Stimulated activated CD4-positive, alpha-beta T cell treated with anti-CD3 and anti-CD28 coated beads, Interleukin-4, amount 100 ng/mL, for 48 hours (primary cell): ENCODE measurements at regions not wholly inside any gene's neighbourhood (a gene's known extent, or its start where the extent isn't known, plus 50 kb on each side); places are given as distances from the start of the nearest gene placed in this dataset.

Experiments used
- DNase-seq, 2 donors: peaks; one replicate each; pipeline ENCODE4 v3.0.0-alpha.2; 2020; ENCODE audit warnings: low read depth in 2 of 2

DNA sequence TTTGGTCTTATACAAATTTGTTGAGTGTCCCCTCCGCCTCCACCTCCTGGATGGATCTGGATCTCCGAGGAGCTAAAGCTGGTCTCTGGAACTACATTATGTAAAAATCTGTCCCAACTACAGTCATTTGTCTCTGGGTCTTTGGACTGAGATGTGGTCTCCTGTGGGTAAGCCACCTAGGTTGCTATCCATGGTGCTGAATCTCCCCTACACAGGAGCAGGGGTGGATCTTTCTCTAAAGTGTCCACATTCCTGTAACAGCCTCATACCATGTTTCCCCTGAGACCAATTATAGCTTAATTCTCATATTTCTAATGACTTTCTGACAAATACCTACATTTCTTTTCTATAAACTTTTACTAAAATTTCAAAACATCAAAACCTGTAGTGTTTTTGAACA lies 625.8 kb downstream of the TAFA4 start:
- no peak for DNase-seq

DNA sequence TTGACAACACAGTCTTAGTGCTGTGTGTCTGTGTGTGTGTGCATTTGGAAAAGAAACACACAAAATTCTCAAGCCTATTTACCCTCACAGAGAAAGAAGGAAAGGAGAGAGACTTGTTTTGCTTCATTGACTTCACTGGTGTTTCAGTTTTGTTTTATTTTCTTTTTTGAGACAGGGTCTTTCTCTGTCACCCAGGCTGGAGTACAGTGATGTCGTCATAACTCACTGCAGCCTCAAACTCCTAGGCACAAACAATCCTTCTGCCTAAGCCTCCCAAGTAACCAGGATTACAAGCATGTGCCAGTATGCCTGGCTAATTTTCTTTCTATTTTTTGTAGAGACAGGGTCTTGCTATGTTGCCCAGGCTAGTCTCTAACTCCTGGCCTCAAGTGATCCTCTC lies 636.9 kb downstream of the TAFA4 start:
- DNase-seq: no peak

DNA sequence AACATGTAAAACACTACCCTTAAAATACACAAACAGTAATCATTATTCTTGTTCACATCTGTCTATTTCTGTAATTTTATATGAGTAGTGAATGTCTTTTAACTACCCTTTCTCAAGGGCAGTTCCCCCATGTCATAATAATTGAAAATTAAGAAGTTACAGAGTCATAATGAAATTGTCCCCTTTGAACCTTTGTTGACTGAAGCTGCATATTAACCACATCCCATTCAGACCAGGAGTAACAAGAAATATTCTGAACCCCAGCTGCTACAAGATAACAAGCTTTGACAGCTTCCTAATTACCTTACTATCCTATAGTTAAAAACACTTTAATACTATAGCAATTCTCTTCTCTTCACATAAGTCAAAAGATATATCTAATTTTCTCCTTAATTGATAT lies 635.9 kb upstream of the SUCLG2 start:
- DNase-seq: no peak

DNA sequence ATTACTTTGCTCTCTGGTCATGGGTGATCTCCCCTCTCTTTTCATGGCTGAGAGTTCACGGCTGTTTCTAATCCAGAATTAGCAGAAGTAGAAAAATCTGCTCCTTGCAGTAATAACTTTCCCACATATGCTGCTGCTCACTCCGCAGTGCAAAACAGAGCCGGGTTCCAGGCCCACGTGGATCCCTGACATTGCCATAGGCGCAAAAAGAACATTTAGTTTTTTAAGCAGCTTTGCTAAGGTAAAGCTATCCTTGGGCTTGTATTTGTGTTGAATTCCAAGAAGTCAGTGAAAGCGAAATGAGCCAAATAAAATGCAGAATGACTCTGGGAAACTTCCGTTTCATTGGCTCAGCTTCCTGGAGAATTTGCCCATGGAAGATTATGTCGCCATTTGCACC lies 633.7 kb upstream of the SUCLG2 start:
- no peak for DNase-seq

DNA sequence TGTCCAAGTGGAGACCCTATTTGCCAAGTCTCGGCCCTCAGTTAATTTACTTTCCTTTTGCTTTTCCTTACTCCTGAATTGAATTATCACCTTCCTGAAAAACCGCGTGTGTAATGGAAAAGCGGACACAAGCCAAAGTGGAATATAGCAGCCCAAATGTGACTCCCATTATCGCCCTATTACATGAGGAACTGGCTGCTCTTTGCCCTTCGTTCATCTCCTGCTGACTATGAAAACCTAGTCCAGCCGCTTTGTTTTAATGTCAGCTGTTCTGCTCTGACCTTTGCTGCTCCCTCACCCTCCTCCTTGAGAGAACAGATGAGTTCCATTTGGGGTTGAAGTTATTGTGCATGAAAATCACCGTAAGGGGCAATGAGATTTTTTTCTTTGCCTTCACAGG lies 632.7 kb upstream of the SUCLG2 start:
- DNase-seq: no peak

DNA sequence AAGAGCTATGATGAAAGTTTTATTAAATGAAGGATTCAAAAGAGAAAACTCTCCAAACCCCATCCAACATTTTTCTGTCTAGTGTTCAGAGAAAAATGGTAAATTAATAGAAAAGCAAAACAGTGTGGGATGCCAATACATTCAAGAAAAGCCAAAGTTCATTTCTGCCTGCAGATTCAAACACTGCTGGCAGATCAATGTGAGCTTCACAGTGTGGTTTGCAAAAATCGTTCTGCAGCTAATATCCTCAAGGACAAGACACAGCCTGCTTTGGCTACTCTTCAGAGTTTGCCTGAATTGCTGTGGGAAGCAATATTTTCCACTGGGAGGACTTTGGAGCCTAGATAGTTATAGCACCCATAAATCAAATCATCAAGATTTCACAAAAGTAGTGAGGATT lies 619.9 kb upstream of the SUCLG2 start:
- no peak for DNase-seq

DNA sequence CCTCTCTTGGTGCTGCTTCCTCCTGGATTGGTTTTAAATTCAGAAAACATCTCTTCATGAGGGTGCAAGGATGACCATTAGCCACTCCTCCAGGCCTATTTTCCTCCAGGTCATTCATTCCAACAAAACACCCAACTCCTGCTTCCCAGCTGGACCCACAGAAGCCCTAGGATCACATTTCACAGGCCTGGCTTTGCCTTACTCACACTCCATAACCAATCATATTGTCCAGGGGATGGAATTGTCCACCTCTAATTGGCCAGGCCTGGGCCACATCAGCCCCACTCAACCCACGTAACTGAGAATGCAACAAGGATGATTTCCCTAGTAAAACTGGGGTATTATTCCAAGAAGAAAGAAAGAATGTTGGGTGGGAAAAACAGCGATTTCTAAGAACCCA lies 616.7 kb upstream of the SUCLG2 start:
- no peak for DNase-seq

DNA sequence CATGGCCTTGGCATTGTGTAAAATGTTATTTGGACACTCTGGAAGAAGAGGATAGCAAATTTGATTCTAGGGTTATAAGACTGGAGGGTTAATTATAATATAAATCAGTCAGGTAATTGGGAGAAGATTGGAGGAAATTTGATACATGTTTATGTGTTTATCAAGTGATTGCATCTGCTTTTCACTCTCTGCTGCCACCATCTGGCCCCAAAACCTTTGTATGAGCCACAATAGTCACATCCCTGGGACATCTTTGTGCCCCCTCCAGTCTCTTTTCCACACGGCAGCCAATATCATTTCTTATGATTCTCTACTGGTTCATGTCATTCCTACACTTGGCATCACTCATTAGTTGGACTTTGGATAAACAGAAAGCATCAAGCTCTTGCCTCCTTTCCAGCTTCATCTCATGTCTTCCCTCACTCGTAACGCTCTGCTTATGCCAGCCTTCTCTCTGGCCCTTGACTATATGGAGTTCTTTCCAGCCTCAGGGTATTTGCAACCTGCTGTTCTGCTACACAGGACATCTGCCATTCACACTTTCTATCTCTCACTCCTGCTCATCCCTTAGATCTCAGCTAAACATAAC lies 602.3 kb upstream of the SUCLG2 start:
- no peak for DNase-seq

DNA sequence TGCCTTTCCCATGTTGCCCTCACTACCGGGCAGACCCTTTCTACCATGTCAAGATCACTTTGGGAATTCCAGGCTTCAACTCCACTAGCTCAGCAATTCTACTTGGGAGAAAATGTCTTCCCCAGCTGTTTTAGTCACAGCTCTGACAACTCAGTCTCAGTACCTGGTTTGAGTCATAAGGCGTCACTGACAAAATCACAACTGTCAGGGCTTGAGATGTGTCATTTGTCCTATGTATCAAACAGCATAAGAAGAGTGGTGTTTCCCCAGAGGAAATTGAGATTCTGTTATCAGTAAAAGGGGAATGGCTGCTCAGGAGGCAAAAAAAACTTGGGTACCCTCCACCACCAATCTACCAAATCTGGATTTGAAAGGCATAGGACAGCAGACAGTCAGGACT lies 594.9 kb upstream of the SUCLG2 start:
- DNase-seq: no peak

DNA sequence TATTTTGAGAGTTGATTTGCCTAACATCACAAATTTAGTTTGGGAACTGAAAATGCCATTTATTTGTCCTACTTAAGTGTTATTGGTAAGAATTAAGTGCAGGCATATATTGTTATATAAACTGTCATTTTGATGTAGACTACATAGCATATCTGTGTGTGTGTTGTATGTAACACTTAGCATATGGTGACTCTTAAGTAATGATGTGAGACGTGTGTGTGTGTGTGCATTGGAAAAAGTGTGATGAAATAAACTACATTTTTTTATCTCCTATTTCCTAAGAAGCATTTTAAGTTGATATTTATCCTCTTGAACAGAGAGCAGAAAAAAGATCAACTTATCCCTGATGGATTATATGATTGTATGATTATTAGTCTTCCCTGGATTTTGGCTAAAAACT lies 588.2 kb upstream of the SUCLG2 start:
- DNase-seq: no peak

DNA sequence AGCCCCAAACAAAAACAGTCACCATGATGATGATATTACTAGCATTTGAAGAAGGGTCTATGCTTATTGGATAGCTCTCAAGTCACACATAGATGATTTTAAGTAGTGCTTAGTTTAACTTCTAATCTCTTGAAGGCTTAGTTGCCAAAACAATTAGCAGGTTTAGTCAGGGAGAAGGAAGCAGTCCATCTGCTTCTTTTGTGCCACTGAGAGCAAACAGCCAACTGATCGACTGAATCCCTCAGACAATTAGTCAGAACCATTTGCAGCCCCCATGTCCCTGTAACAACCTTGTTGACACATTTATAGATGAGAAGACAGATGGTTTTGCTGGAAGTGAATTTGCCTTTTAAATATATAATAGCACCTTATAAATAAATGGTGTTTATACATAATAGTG lies 585.1 kb upstream of the SUCLG2 start:
- no peak for DNase-seq

DNA sequence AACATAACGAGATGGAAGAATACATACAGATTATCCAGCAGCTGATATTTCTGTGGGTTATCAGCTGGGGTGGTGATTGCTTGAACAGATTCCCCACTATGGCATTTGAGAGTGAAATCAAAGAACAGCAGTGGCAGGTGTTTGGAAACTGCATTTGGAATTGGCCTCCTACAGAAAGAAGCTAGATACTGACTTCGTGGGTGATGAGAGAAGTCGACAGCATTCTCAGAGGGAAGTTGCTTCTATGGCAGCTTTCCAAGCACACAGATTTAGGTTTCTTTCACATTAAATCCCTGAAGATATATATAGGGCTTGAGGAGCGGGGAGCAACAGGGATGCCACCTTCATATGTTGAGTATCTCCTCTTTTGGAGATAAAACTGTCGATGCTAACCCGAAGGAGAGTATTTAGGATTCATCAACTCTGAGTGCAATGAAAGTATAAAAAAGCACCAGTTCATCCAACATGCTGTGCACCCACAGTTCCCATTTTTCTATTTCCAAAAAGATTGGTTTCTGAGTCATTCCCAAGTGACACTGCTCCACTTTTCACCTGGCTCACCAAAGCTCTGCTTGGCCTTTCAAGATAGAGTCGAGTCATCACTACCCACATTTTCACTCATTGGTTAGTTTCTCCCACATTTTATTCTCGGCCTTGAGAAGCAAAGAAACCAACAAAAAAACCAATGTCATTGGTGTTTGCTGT lies 579.8 kb upstream of the SUCLG2 start:
- no peak for DNase-seq

DNA sequence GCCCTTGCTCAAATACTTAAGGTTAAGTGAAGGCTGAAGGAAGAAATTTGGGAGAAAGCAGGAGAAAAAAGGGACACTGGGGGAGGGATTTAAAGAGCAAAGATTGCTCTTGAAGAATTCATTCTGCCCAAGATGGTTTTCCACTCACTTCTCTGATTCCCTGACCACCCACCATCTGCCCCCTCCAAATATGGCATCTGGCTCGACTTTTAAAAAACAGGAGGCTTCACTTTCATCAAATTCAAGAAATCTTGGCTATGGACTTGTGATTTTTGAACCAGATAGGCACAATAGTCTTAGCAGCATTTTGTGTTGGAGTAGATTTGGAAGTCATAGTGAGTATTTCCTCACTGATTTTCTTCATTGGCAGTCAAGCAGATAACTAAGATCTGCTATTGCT lies 574.4 kb upstream of the SUCLG2 start:
- DNase-seq: no peak

DNA sequence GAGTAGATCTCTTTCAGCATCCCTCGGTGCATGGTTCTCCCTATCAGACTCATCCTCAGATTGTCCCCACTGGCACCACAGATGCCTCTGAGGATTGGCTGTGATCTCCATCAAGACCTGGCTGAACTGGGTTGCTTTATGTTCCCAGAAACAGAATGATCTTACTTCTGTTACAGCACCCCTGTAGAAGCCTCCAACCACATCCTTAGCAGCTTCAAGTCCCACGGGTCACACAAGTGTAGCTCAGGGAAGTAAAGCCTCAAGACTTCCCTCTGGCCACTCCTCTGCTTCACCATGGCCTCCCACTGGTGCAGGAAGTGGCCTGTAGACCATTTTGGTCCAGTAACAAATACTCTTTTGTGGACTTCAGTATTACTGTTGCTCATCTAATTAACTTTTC lies 566.4 kb upstream of the SUCLG2 start:
- no peak for DNase-seq

DNA sequence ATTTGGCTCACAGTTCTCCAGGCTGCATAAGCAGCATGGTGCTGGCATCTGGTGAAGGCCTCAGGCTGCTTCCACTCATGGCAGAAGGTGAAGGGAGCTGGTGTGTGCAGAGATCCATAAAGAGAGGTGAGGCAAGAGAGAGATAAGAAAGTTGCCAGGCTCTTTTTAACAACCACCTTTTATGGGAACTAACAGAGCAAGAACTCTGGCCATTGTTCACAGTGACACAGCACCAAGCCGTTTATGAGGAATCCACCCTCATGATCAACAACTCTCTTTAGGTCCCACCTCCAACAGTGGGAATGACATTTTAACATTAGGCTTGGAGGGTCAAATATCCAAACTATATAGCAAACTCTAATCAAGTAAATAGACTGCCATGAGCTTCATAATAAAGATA lies 557.2 kb upstream of the SUCLG2 start:
- DNase-seq: no peak

DNA sequence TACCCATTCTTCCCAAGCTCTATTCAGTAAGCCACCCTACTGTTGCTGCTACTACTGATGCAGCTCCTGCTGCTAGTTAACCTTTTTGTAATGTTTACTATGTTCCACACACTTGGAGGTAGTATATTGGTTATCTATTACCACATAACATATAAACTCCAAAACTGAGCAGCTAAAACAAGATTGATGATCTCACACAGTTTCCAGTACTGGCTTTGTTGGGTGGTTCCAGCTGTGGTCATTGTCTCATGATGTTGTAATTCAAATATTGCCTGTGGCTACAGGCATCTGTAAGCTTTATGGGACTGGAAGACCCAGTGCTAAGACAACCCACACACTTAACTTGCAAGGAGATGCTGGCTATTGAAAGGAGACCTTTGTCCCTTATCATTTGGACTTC lies 556.2 kb upstream of the SUCLG2 start:
- no peak for DNase-seq

DNA sequence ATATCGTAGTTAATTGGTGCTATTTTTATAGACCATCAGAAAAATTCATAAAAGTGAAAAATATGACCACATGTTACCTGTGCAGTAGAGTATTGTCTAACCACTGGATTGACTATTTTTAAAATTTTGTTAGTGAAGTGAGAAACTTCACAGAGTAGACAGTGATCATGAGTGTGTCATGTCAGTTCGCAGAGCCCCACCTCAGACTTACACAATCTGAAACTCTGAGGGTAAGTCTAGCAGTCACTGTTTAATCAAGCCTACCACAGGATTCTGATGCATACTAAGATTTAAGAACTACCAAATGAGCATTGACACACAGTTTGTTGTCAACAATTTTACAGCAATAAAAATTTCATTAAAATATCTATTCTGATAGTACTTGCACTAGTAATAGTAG lies 552.9 kb upstream of the SUCLG2 start:
- no peak for DNase-seq

DNA sequence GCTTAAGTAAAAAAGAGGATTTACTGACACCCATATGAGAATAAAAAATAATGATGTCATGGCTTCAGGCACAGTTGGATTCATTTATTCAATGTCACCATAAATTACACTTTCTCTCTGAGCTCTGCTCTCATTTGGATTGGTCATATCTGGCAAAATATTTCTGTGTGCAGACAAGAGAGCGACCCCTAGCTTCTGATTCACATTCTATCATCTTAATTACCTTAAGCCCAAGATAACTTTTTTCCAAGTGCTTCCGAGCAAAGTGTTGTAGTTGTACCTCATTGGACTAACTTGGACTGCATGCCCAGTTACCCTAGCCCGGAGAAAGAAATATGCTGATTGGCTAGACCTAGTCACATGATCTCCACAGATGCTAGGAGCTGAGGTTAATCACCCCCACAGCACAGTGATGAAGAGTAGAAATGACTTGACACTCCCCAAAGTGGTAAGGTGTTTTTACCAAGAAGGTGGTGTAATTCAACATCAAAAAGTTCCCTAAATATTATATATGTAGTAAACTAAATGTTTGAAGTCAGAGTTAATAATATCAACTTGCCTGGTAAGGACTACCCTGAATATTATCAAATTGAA lies 552.2 kb upstream of the SUCLG2 start:
- no peak for DNase-seq

DNA sequence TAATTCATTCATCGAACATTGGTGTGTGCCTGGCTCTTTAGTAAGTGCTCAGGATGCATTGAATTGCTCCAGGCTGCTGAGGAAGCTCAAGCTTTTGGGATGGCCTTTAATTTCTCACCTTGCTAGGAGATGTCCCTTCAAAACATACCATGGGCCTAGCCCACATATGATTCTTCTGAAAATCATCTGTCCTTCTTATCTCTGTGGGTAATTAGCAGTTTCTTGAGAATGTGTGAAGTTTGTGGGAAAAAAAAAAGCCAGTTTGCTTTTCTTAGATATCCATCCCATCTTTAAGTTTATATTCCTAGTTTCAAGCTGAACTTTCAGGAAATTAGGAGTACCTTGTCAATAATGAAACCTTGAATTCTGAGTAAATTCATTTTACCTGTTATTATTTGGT lies 532.3 kb upstream of the SUCLG2 start:
- no peak for DNase-seq

DNA sequence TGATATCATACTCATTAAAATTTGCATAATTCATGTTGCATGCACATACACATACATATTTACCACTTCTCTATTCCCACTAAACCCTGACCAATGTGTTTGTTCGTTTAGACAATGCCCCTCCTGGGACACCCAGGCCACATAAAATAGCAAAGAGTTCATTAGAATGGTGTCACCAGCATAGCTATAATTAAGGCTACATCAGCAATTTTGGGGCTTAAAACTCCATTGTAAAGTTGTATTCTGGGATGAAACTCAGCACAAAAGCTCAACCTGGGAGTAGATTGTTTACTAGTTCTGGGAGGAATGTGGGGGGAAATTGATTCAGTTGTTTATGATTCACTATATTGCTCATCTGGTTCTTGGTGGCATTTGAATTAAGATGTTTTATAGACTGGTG lies 522.2 kb upstream of the SUCLG2 start:
- no peak for DNase-seq

DNA sequence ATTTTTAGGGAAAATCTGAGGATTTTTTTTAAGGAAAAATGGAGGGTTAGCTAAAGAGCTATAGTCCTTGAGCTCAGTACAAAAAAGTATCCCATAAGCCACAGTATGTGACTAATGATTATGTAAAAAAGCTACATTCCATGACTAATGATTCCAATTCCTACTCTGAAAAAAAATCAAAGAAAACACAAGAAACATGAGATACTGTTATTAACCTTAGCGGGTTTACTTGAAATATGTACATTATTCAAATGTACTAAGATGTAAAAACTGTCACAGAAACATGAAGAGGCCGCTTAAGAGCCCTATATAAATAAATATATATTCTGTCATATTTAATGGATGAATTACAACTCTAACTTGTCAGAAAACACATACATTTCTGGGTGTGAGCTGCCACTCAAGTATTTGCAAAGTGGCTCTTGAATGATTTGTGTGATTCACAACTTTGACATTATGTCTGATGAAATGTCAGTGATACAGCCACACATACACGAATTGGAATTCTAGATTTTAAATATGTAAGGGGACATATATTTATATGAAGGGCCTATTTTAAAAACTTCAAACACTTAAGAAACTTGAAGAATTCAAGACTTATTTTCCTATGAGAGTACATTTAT lies 518.7 kb upstream of the SUCLG2 start:
- DNase-seq: no peak

DNA sequence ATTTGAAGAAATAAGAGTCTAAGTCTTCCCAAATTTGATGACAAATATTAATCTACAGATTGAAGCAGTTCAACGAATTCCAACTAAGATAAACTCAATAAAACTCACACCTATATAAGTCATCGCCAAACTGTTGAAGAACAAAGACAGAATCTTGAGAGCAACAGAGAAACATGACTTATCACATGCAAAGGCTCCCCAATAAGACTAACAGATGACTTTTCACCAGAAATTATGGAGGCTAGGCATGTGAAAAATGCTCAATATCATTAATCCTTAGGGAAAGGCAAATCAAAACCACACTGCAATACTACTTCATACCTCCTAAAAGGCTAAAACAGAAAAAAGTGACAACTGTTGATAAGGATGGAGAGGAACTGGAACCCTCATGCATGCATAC lies 517.6 kb upstream of the SUCLG2 start:
- no peak for DNase-seq

DNA sequence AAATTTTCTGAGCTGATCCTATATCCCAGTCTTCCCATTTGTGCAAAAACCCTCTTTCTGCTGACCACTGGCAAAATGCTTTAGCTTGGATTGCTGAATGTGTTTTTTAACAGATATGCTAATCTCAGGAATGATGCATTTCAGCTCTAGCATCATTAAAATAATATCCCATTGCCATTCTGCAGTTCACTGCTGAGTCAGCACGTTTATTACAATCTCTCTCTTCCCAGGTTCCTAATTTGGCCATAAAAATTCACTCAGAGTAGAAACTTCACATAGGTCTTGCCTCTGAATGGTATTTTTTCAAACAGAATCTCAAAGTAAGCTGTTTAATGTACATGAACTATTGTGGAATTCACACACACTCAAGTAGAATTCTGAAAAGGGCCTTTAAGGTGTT lies 509.6 kb upstream of the SUCLG2 start:
- DNase-seq: no peak
